ENCODE measurements at regions not wholly inside any gene's neighbourhood (a gene's known extent, or its start where the extent isn't known, plus 50 kb on each side); places are given as distances from the start of the nearest gene placed in this dataset.

- TF ChIP-seq CTCF (IDR thresholded peaks at IDR 0.05; ENCODE audit: low read depth, low read length) = no peak
- no peak for DNase-seq (ENCODE audit: extremely low read depth, low read depth)
Measured at GRCh38 chr11:134780486-134781147, 368.6 kb upstream of the B3GAT1 start.

GRCh38 chr11:134779179-134779578 is 367.1 kb upstream of the B3GAT1 start:
- no peak for DNase-seq (ENCODE audit: extremely low read depth, low read depth)
- TF ChIP-seq CTCF (IDR thresholded peaks at IDR 0.05; ENCODE audit: low read depth, low read length) = no peak

GRCh38 chr11:134768463-134768862 is 356.4 kb upstream of the B3GAT1 start:
- TF ChIP-seq CTCF (IDR thresholded peaks at IDR 0.05; ENCODE audit: low read depth, low read length) = no peak
- DNase-seq (ENCODE audit: extremely low read depth, low read depth) = no peak

DNA sequence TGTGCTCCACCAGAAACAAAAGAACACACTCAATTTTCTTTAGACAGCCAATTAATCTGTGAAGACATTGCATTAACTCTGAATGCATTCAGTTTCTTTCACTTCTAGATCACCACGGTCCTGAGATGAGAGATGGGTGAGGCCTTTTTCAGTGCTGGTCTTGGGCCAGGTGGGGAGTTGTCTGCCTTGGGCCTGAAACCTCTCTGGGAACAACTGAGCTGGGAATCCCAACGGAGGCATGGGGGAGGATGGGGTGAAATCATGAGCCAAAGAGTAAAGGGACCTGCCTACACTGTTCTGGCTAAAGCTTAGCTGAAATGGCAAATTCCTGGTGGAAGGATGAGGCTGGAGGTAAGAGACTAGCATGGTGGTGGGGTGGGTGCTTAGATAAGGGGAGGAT is 353.5 kb upstream of the B3GAT1 start:
- no peak for DNase-seq (ENCODE audit: extremely low read depth, low read depth)
- no peak for TF ChIP-seq CTCF (IDR thresholded peaks at IDR 0.05; ENCODE audit: low read depth, low read length)

DNA sequence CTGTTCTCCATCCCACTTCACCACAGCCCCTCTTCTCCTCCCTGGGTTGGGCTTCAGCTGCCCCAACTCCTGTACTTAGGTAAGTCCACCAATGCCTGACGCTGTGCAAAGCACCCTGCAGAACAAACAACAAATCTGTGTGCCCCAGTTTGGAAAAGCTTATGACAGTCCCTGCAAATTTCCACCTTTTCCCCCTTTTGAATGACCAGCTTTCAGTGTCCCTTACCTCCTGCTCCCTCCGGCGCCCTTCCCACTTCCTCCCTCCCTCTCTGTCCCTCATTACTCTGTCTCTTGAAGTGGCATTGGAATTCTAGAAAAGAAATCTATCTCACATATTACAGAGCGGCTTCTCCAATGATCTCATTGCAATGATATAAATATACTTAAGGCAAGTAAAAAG is 352.9 kb upstream of the B3GAT1 start:
- no peak for TF ChIP-seq CTCF (IDR thresholded peaks at IDR 0.05; ENCODE audit: low read depth, low read length)
- DNase-seq (ENCODE audit: extremely low read depth, low read depth) = no peak

DNA sequence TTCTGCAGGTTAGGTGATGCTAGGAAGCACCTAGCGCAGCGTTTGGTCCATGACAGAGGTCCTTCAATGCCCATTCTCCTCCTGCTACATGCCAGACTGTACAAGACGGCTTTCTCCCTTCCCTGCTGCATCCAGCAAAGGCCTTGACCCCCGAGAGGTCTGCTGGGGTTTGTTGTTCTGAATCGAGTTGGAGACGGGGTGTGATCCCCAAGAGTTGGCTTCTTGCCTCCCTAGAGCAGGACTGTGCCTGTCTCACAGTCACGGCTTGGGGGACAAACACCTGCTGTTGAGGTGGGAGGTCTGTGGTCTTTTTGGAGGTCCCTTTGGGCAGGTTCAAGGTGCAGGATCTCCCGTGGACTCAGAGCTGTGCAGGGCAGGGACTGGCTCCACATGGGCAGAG is 352.3 kb upstream of the B3GAT1 start:
- no peak for DNase-seq (ENCODE audit: extremely low read depth, low read depth)
- no peak for TF ChIP-seq CTCF (IDR thresholded peaks at IDR 0.05; ENCODE audit: low read depth, low read length)

DNA sequence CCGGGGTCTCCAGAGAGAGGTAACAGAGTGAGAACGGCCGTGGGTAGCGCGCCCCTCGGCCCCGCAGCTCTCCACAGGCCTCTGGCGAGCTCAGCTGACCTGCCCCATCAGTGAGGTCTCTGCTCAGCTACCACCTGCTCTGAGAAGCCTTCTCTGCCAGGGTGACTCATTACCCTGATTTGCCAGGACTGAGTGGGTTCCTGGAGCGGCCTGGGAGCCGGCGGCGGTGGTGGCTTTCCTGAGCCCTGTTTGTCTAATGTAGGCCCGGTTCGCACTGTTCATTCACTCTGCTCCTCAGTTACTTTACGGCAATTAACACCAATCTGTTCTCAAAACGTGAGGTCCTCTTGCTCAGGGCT is 351.0 kb upstream of the B3GAT1 start:
- DNase-seq (ENCODE audit: extremely low read depth, low read depth) = no peak
- TF ChIP-seq CTCF (IDR thresholded peaks at IDR 0.05; ENCODE audit: low read depth, low read length) = no peak
